ACC112 (cell line): ENCODE measurements at regions not wholly inside any gene's neighbourhood (a gene's known extent, or its start where the extent isn't known, plus 50 kb on each side); places are given as distances from the start of the nearest gene placed in this dataset.

ENCODE experiments used
- H2AFZ ChIP-seq: fragments of 200-600 bp; sonication (generic); one replicate; pipeline ENCODE4 v1.6.0; 2017; ENCODE audit warnings: antibody characterized with exemption, low read length; ENCODE audit not compliant: unreplicated experiment
- H3K27ac ChIP-seq: fragments of 200-600 bp; sonication (generic); 2 replicates; pipeline ENCODE4 v1.5.1; 2014; ENCODE audit warnings: low read depth, mild to moderate bottlenecking, antibody characterized with exemption, low read length, moderate library complexity
- H3K27me3 ChIP-seq: fragments of 200-600 bp; sonication (generic); 2 replicates; pipeline ENCODE4 v1.6.1; 2014; ENCODE audit warnings: mild to moderate bottlenecking, antibody characterized with exemption, low read length, moderate library complexity, mixed read lengths; ENCODE audit not compliant: insufficient read depth
- H3K36me3 ChIP-seq: fragments of 200-600 bp; sonication (generic); 2 replicates; pipeline ENCODE4 v1.6.1; 2016; ENCODE audit warnings: mild to moderate bottlenecking, antibody characterized with exemption, low read length, moderate library complexity, mixed read lengths; ENCODE audit not compliant: insufficient read depth
- H3K4me1 ChIP-seq: fragments of 200-600 bp; sonication (generic); one replicate; pipeline ENCODE4 v1.6.1; 2016; ENCODE audit warnings: low read length, mixed read lengths; ENCODE audit not compliant: insufficient read depth, unreplicated experiment, control insufficient read depth
- H3K4me3 ChIP-seq: fragments of 200-600 bp; sonication (generic); 2 replicates; pipeline ENCODE4 v1.5.1; 2014; ENCODE audit warnings: mild to moderate bottlenecking, low read depth, low read length
- H3K79me2 ChIP-seq: fragments of 200-600 bp; sonication (generic); one replicate; pipeline ENCODE4 v1.6.0; 2016; ENCODE audit warnings: low read length; ENCODE audit not compliant: control insufficient read depth, unreplicated experiment, insufficient read depth

DNA sequence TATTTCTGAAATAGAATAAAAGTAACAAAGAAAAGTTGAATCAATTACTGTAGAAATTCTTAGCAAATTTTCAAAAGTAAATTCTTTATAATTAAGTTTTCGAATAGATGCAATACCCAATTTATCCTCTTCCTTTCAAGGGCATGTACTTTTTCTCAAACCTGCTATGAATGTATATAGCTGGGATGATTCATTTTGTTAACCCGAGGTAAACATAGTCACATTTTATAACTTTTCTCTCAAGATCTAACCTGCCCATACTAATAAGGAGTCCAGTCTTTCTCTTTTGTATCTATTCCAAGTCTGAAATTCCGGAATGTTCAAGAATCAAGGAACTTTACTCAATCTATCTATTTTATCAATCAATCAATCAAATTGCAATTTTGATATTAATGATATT, 1072.9 kb downstream of the REEP3 start:
- no peak overlapping the region for H3K4me3 ChIP-seq
- H3K27ac ChIP-seq = no peak overlapping the region
- no peaks in the 10 kb centered on the region for H3K4me1 ChIP-seq
- H2AFZ ChIP-seq = no peak overlapping the region
- H3K79me2 ChIP-seq = no peaks in the 10 kb centered on the region
- no peaks in the 10 kb centered on the region for H3K27me3 ChIP-seq
- H3K36me3 ChIP-seq = no peaks in the 10 kb centered on the region

DNA sequence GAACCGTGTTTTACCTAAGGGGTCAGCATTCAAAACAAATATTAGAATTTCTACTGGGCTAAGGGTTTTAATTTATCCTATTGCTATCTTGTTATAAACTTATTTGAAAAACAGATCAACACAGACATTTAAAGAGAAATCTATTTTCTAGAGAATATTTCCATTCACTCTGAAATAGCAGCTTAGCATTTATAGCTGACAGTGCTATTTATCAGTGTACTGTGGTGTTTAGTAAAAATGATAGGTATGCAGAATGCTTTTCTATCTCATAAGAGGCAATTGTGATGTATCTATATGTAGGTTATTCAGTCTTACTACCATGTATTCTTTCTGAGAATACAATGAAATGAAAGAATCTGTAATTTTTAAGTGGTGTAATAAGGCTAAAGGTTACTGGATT, 1077.4 kb downstream of the REEP3 start:
- Histone ChIP-seq H3K27ac (no peak overlapping the region), H3K79me2 (no peaks in the 10 kb centered on the region)

DNA sequence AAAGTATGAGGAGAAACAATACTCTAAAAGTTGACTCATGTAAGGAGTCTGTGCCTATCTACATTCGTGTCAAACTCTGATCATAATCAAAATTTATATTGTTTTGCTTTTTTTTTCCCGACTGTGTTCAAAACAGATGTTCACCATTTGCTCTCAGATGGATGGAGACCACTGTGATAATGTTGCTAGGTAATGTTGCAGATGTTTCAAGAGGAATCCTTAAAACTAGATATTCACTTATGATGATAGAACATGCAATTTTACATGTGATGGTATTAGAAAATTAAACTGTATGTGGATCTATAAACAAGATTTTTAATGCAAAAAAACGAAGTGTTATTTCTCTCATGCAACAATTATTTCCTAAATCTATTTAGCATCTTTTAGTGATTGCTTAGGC, 1080.1 kb downstream of the REEP3 start:
- Histone ChIP-seq H3K27ac (no peak overlapping the region), H2AFZ (no peak overlapping the region), H3K4me1 (no peaks in the 10 kb centered on the region), H3K79me2 (no peaks in the 10 kb centered on the region), H3K4me3 (no peak overlapping the region), H3K36me3 (no peaks in the 10 kb centered on the region), H3K27me3 (no peaks in the 10 kb centered on the region)

More for the DNA sequence above, 1077.4 kb downstream of the REEP3 start:
- H3K36me3 ChIP-seq = no peaks in the 10 kb centered on the region
- H3K4me3 ChIP-seq = no peak overlapping the region
- no peaks in the 10 kb centered on the region for H3K4me1 ChIP-seq
- no peaks in the 10 kb centered on the region for H3K27me3 ChIP-seq
- H2AFZ ChIP-seq = no peak overlapping the region

DNA sequence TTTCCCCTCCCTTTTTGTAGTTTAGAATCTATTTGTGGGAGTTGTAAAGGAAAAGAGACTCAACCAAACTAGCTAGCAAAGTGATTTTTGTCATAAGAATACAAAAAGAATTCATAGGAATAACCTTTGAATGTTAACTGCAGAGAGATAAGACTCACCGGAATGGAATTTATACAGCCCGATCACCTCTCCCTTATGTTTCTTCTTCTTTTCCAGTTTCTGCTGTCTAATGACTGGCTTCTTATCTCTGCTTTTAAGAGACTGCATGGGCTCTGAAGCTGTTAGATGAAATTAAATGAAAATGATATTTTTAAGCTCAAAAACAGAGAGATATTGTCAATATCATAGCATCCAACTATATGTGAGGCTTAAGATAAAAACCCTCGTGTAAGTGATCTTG, 1095.9 kb downstream of the REEP3 start:
- Histone ChIP-seq H3K27me3 (no peaks in the 10 kb centered on the region), H3K4me1 (no peaks in the 10 kb centered on the region), H2AFZ (no peak overlapping the region), H3K27ac (no peak overlapping the region), H3K4me3 (no peak overlapping the region), H3K79me2 (no peaks in the 10 kb centered on the region), H3K36me3 (no peaks in the 10 kb centered on the region)

DNA sequence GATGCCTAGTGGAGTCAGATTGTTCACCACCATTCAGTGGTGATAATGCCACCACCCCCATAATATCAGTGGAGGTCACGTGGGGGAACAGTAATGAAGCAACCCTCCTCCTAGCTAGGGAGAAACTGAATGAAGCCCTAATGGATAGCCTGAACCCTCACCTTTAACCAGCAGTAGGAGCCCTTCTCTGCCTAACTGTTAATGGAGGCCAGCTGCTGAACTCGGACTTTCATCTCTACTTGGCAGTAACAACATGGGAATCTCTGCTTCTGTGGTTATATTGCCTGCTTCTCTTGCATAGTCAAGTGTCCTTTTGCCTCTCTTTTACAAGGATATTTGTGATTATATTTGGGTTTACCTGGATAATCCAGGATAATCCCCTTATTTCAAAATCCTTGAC, 1097.9 kb downstream of the REEP3 start:
- no peaks in the 10 kb centered on the region for H3K4me1 ChIP-seq
- H3K27ac ChIP-seq = no peak overlapping the region
- H3K27me3 ChIP-seq = no peaks in the 10 kb centered on the region
- H2AFZ ChIP-seq = no peak overlapping the region
- H3K79me2 ChIP-seq = no peaks in the 10 kb centered on the region
- H3K4me3 ChIP-seq = no peak overlapping the region
- no peaks in the 10 kb centered on the region for H3K36me3 ChIP-seq

- Histone ChIP-seq H2AFZ (no peak overlapping the region), H3K27ac (no peak overlapping the region), H3K79me2 (no peaks in the 10 kb centered on the region), H3K4me1 (no peaks in the 10 kb centered on the region), H3K4me3 (no peak overlapping the region), H3K27me3 (no peaks in the 10 kb centered on the region), H3K36me3 (no peaks in the 10 kb centered on the region)
Observed at GRCh38 chr10:64626924-64627323, 1105.7 kb downstream of the REEP3 start.

- no peak overlapping the region for H3K27ac ChIP-seq
- H3K4me3 ChIP-seq = no peak overlapping the region
- H3K4me1 ChIP-seq = no peaks in the 10 kb centered on the region
- H3K27me3 ChIP-seq = no peaks in the 10 kb centered on the region
- no peaks in the 10 kb centered on the region for H3K36me3 ChIP-seq
- H2AFZ ChIP-seq = no peak overlapping the region
- no peaks in the 10 kb centered on the region for H3K79me2 ChIP-seq
Observed at GRCh38 chr10:64630534-64630933, 1109.3 kb downstream of the REEP3 start.

DNA sequence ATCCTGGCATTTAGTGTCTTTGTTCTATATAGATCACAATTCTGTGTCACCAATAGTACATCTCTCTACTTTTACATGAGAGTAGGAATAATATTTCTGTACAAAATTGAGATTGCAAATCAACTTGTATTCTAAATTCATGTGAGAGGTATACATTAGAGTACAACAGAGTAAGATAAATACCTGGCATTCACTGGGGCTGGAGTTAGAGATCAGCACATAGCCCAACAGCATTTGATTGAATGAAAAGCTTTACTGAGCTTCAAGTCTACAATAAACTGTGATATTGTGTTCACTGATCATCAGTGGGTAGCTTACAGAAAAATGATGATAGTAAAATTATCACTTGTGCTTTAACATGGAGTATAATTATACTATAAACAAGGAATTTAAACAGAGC, 1114.7 kb downstream of the REEP3 start:
- H3K4me1 ChIP-seq = no peaks in the 10 kb centered on the region
- H3K79me2 ChIP-seq = no peaks in the 10 kb centered on the region
- H3K27ac ChIP-seq = no peak overlapping the region
- H3K27me3 ChIP-seq = no peaks in the 10 kb centered on the region
- no peaks in the 10 kb centered on the region for H3K36me3 ChIP-seq
- H2AFZ ChIP-seq = no peak overlapping the region
- no peak overlapping the region for H3K4me3 ChIP-seq

GRCh38 chr10:64636461-64636860, 1115.3 kb downstream of the REEP3 start:
- Histone ChIP-seq H3K36me3 (no peaks in the 10 kb centered on the region), H3K27me3 (no peaks in the 10 kb centered on the region), H3K79me2 (no peaks in the 10 kb centered on the region), H3K27ac (no peak overlapping the region), H2AFZ (no peak overlapping the region), H3K4me3 (no peak overlapping the region), H3K4me1 (no peaks in the 10 kb centered on the region)

- no peaks in the 10 kb centered on the region for H3K36me3 ChIP-seq
Observed at GRCh38 chr10:64637939-64638338, 1116.7 kb downstream of the REEP3 start.

GRCh38 chr10:64648915-64649314, 1127.7 kb downstream of the REEP3 start:
- H3K27me3 ChIP-seq = no peaks in the 10 kb centered on the region
- no peaks in the 10 kb centered on the region for H3K36me3 ChIP-seq
- no peak overlapping the region for H3K27ac ChIP-seq
- H3K79me2 ChIP-seq = no peaks in the 10 kb centered on the region
- H3K4me1 ChIP-seq = no peaks in the 10 kb centered on the region
- no peak overlapping the region for H2AFZ ChIP-seq
- no peak overlapping the region for H3K4me3 ChIP-seq

More at GRCh38 chr10:64637939-64638338, 1116.7 kb downstream of the REEP3 start:
- Histone ChIP-seq H3K4me1 (no peaks in the 10 kb centered on the region), H3K27ac (no peak overlapping the region), H2AFZ (no peak overlapping the region), H3K4me3 (no peak overlapping the region), H3K79me2 (no peaks in the 10 kb centered on the region), H3K27me3 (no peaks in the 10 kb centered on the region)
